IMR-90 (cell line): ENCODE measurements at regions not wholly inside any gene's neighbourhood (a gene's known extent, or its start where the extent isn't known, plus 50 kb on each side); places are given as distances from the start of the nearest gene placed in this dataset.

ENCODE experiments used
- ATAC-seq: fragments of 200-7000 bp; cut with Tn5 transposase; 2 replicates; pipeline ENCODE4 v1.9.1; 2020; ENCODE audit warnings: low read depth, mild to moderate bottlenecking, moderate library complexity
- BruUV-seq: library from RNA; stranded (reverse); fragments of 400-500 nt; replicated peaks from 2 replicates; lab custom pipeline; 2021; lab: Mats Ljungman, UMichigan
- CTCF ChIA-PET: fragments of 300-600 bp; formaldehyde crosslinking; extraction: SDS; loops from one replicate; lab custom pipeline; 2021; ENCODE audit warnings: antibody characterized with exemption; lab: Yijun Ruan, JAX
- POLR2A ChIA-PET: fragments of 300-600 bp; sonication (Branson Sonifier 250); formaldehyde crosslinking; loops from one replicate; lab custom pipeline; 2022; ENCODE audit warnings: antibody characterized with exemption; ENCODE audit not compliant: unreplicated experiment; lab: Charles Lee
- DNase-seq: peaks from one replicate; pipeline ENCODE4 v3.0.0; 2013
- H2AFZ ChIP-seq: replicated peaks from 2 replicates; pipeline ENCODE3; 2013; ENCODE audit warnings: low read length, mild to moderate bottlenecking; ENCODE audit not compliant: poor library complexity
- H2AK5ac ChIP-seq: 2 replicates; pipeline ENCODE4 v1.6.1; 2013; ENCODE audit warnings: low read depth, low read length, inconsistent platforms
- H2AK9ac ChIP-seq: replicated peaks from 2 replicates; pipeline ENCODE3; 2013; ENCODE audit warnings: mild to moderate bottlenecking, low read depth, low read length, moderate library complexity; ENCODE audit not compliant: poor library complexity
- H2BK120ac ChIP-seq: 2 replicates; pipeline ENCODE4 v1.6.1; 2013; ENCODE audit warnings: low read depth, low read length, inconsistent platforms
- H2BK15ac ChIP-seq: 3 replicates; pipeline ENCODE4 v1.6.1; 2013; ENCODE audit warnings: low read depth, low read length, inconsistent platforms
- H2BK20ac ChIP-seq: 2 replicates; pipeline ENCODE4 v1.6.1; 2013; ENCODE audit warnings: low read depth, mild to moderate bottlenecking, inconsistent platforms, low read length, moderate library complexity
- H2BK5ac ChIP-seq: 2 replicates; pipeline ENCODE4 v1.6.1; 2013; ENCODE audit warnings: mild to moderate bottlenecking, low read depth, low read length, inconsistent platforms; ENCODE audit not compliant: poor library complexity, severe bottlenecking
- H3K14ac ChIP-seq: replicated peaks from 2 replicates; pipeline ENCODE4 v1.6.1; 2013; ENCODE audit warnings: low read depth, low read length, inconsistent platforms
- H3K18ac ChIP-seq: 2 replicates; pipeline ENCODE4 v1.6.1; 2013; ENCODE audit warnings: low read depth, low read length, control low read depth
- H3K23ac ChIP-seq: 2 replicates; pipeline ENCODE4 v1.6.1; 2013; ENCODE audit warnings: low read depth, low read length, inconsistent platforms
- H3K27ac ChIP-seq: 2 replicates; pipeline ENCODE4 v1.5.1; 2013; ENCODE audit warnings: mild to moderate bottlenecking, control low read depth, low read length; ENCODE audit not compliant: insufficient read depth
- H3K27me3 ChIP-seq: 2 replicates; pipeline ENCODE4 v1.6.1; 2013; ENCODE audit warnings: low read length; ENCODE audit not compliant: control insufficient read depth, insufficient read depth
- H3K36me3 ChIP-seq: 2 replicates; pipeline ENCODE4 v1.6.1; 2013; ENCODE audit warnings: low read length, mixed read lengths; ENCODE audit not compliant: control insufficient read depth, insufficient read depth
- H3K4ac ChIP-seq: 2 replicates; pipeline ENCODE4 v1.6.1; 2013; ENCODE audit warnings: low read depth, low read length, inconsistent platforms
- H3K4me1 ChIP-seq: 2 replicates; pipeline ENCODE4 v1.6.1; 2013; ENCODE audit warnings: low read length, mixed read lengths; ENCODE audit not compliant: control insufficient read depth, insufficient read depth
- H3K4me2 ChIP-seq: 2 replicates; pipeline ENCODE4 v1.6.1; 2013; ENCODE audit warnings: low read depth, mild to moderate bottlenecking, control low read depth, low read length, moderate library complexity
- H3K4me3 ChIP-seq: 2 replicates; pipeline ENCODE4 v1.5.1; 2013; ENCODE audit warnings: low read depth, mild to moderate bottlenecking, control low read depth, low read length, moderate library complexity; ENCODE audit not compliant: insufficient read depth
- H3K56ac ChIP-seq: 2 replicates; pipeline ENCODE4 v1.6.1; 2013; ENCODE audit warnings: low read length, inconsistent platforms; ENCODE audit not compliant: insufficient read depth; ENCODE audit errors: extremely low read depth
- H3K79me1 ChIP-seq, 2 experiments: 2 replicates each; pipeline ENCODE4 v1.6.1; 2013; ENCODE audit warnings: low read length in 2 of 2, inconsistent platforms in 1 of 2, low read depth in 1 of 2
- H3K9ac ChIP-seq: 2 replicates; pipeline ENCODE4 v1.6.1; 2013; ENCODE audit warnings: low read depth, low read length, control low read depth
- H3K9me1 ChIP-seq: 2 replicates; pipeline ENCODE4 v1.6.1; 2013; ENCODE audit warnings: low read length, inconsistent platforms; ENCODE audit not compliant: insufficient read depth
- H3K9me3 ChIP-seq: 2 replicates; pipeline ENCODE4 v1.6.1; 2013; ENCODE audit warnings: low read length; ENCODE audit not compliant: control insufficient read depth, insufficient read depth
- H4K20me1 ChIP-seq: 2 replicates; pipeline ENCODE4 v1.6.1; 2013; ENCODE audit warnings: low read length, inconsistent platforms; ENCODE audit not compliant: insufficient read depth
- H4K5ac ChIP-seq: 2 replicates; pipeline ENCODE4 v1.6.1; 2013; ENCODE audit warnings: mild to moderate bottlenecking, low read depth, low read length, control low read depth
- H4K8ac ChIP-seq, 2 experiments: 2 replicates each; pipeline ENCODE4 v1.6.1; 2013; ENCODE audit warnings: low read depth in 2 of 2, low read length in 2 of 2, control low read depth in 1 of 2, inconsistent platforms in 1 of 2
- H4K91ac ChIP-seq: 2 replicates; pipeline ENCODE4 v1.6.1; 2013; ENCODE audit warnings: low read depth, low read length, inconsistent platforms; ENCODE audit not compliant: insufficient read depth
- MAFK ChIP-seq: IDR thresholded peaks from 2 replicates; pipeline ENCODE4 v1.6.1; 2012; ENCODE audit warnings: low read depth, low read length, improper control_type of control experiment
- POLR2A ChIP-seq: IDR thresholded peaks from 2 replicates; pipeline ENCODE4 v1.6.1; 2012; ENCODE audit warnings: mild to moderate bottlenecking, low read depth, low read length
- RAD21 ChIP-seq: IDR thresholded peaks from 2 replicates; pipeline ENCODE4 v1.6.1; 2012; ENCODE audit warnings: low read length, improper control_type of control experiment
- SMC3 ChIP-seq: fragments of 150-350 bp; IDR thresholded peaks from 2 replicates; pipeline ENCODE4 v1.6.1; 2016; ENCODE audit warnings: low read depth, mild to moderate bottlenecking, antibody characterized with exemption, low read length, moderate library complexity
- WGBS, 2 experiments: methylation state at CpG; one replicate each; pipeline versions ENCODE4 v1.1.5 to v1.1.7; 2013; ENCODE audit warnings: missing lambda C conversion rate in 2 of 2; ENCODE audit not compliant: insufficient read length in 1 of 2; ENCODE audit errors: extremely low coverage in 2 of 2; 5-methylcytosine and 5-hydroxymethylcytosine counted together
- dilution Hi-C: fragments of 300-500 bp; cut with HindIII; formaldehyde crosslinking; loops from one replicate; pipeline ENCODE4 v1.14.3; 2018; ENCODE audit warnings: low sequenced_read_pairs; ENCODE audit not compliant: unreplicated experiment
- in situ Hi-C: fragments of 300-500 bp; cut with MboI; formaldehyde crosslinking; loops from 3 replicates; pipeline ENCODE4 v1.14.3; 2019; ENCODE audit warnings: low sequenced_read_pairs, inconsistent platforms, mixed read lengths
- intact Hi-C: fragments of 100-400 bp; cut with micrococcal nuclease; formaldehyde crosslinking; loops from 2 replicates; pipeline ENCODE4 v1.10.0; 2022

- WGBS, 2 experiments: 88% methylated on average over 2 of the region's 2 CpGs; no CpG with 5 or more reads in 1 of the 2 experiments
- H4K5ac ChIP-seq: no peak overlapping the region
- H2AK9ac ChIP-seq: no peak overlapping the region
- H3K18ac ChIP-seq: no peak overlapping the region
- no peak overlapping the region for H3K4me3 ChIP-seq
- no TSS peak for BruUV-seq
- H2BK120ac ChIP-seq: no peak overlapping the region
- no peaks in the 10 kb centered on the region for H3K79me1 ChIP-seq
- H3K4me2 ChIP-seq: no peak overlapping the region
- no peaks in the 10 kb centered on the region for H4K20me1 ChIP-seq
- H3K27ac ChIP-seq: no peak overlapping the region
- H2BK15ac ChIP-seq: no peak overlapping the region
- H2BK20ac ChIP-seq: no peak overlapping the region
- H3K9me1 ChIP-seq: peaks cover 7% of the 10 kb centered on the region; the same call in 1 of the 2 replicates
- H3K27me3 ChIP-seq: peaks cover 6% of the 10 kb centered on the region
- in situ Hi-C loops: no loop called here
- no peak overlapping the region for H3K23ac ChIP-seq
- no peak for ATAC-seq
- TF ChIP-seq RAD21 (no peak), MAFK (no peak), SMC3 (no peak), POLR2A (no peak)
- H3K56ac ChIP-seq: no peak overlapping the region
- no peak for DNase-seq
- no peak overlapping the region for H3K9ac ChIP-seq
- H4K8ac ChIP-seq: no peak overlapping the region
- H2AK5ac ChIP-seq: no peak overlapping the region
- dilution Hi-C loops: no loop called here
- ChIA-PET POLR2A (no interaction called here), CTCF (no interaction called here)
- no peak overlapping the region for H3K14ac ChIP-seq
- no peaks in the 10 kb centered on the region for H3K9me3 ChIP-seq
- H2AFZ ChIP-seq: no peak overlapping the region
- H2BK5ac ChIP-seq: no peak overlapping the region
- intact Hi-C loops: loop anchor here (5.0 kb wide), 1 partner anchor 136 kb away; no protein-coding TSS in a partner anchor
- H3K4me1 ChIP-seq: peaks cover 8% of the 10 kb centered on the region; the same call in 1 of the 2 replicates
- no peaks in the 10 kb centered on the region for H3K36me3 ChIP-seq
- H3K4ac ChIP-seq: no peak overlapping the region
- no peak overlapping the region for H4K91ac ChIP-seq
Measured at GRCh38 chr11:69936771-69937170, 117.6 kb upstream of the FGF3 start.
